ENCODE measurements at regions not wholly inside any gene's neighbourhood (a gene's known extent, or its start where the extent isn't known, plus 50 kb on each side); places are given as distances from the start of the nearest gene placed in this dataset.

- TF ChIP-seq, protein P1, sequence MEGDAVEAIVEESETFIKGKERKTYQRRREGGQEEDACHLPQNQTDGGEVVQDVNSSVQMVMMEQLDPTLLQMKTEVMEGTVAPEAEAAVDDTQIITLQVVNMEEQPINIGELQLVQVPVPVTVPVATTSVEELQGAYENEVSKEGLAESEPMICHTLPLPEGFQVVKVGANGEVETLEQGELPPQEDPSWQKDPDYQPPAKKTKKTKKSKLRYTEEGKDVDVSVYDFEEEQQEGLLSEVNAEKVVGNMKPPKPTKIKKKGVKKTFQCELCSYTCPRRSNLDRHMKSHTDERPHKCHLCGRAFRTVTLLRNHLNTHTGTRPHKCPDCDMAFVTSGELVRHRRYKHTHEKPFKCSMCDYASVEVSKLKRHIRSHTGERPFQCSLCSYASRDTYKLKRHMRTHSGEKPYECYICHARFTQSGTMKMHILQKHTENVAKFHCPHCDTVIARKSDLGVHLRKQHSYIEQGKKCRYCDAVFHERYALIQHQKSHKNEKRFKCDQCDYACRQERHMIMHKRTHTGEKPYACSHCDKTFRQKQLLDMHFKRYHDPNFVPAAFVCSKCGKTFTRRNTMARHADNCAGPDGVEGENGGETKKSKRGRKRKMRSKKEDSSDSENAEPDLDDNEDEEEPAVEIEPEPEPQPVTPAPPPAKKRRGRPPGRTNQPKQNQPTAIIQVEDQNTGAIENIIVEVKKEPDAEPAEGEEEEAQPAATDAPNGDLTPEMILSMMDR (conservative IDR thresholded peaks at IDR 0.05; ENCODE audit: low read depth, low read length) = no peak
- TF ChIP-seq POLR2A (IDR thresholded peaks at IDR 0.05; ENCODE audit: low read depth, low read length) (no peak), CHD1 (IDR thresholded peaks at IDR 0.05; ENCODE audit: low read depth, low read length) (no peak), USF2 (IDR thresholded peaks at IDR 0.05; ENCODE audit: low read depth, low read length) (no peak), CEBPB (IDR thresholded peaks at IDR 0.05; ENCODE audit: low read depth, low read length) (no peak), MAFK (IDR thresholded peaks at IDR 0.05; ENCODE audit: low read depth, low read length) (no peak), MXI1 (IDR thresholded peaks at IDR 0.05; ENCODE audit: borderline replicate concordance, low read depth, low read length) (no peak), RAD21 (IDR thresholded peaks at IDR 0.05; ENCODE audit: low read length) (no peak)
Measured at GRCh38 chr12:28108599-28108998, 81.7 kb upstream of the CCDC91 start.

Data from IMR-90 (cell line).